ENCODE measurements at regions not wholly inside any gene's neighbourhood (a gene's known extent, or its start where the extent isn't known, plus 50 kb on each side); places are given as distances from the start of the nearest gene placed in this dataset.

DNA sequence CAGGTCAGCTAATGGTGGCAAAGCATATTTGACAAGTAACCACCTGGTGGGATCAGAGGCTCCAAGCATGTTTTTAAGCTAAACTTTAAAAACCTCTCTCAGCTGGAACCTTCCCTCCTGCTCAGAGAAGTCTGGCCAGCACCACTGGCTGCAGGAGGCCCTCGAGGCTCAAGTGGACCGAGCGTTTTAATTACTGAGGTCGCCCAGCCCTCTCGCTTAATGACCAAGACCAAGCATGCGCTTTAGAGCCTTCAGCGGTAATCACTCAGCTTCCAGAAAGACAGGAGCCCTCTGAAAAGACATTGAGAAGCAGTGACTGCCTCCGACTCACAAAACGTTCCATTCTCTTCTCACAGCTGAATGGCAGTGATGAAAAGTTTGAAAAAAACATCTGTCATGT lies 383.4 kb upstream of the ADARB2 start:
- H3K79me1 ChIP-seq (ENCODE audit: low read depth in 1 of 2, low read length in 2 of 2): no peaks in the 10 kb centered on the region
- H3K9me1 ChIP-seq (ENCODE audit: insufficient read depth, low read length): no peaks in the 10 kb centered on the region
- H2AK9ac ChIP-seq (replicated peaks; ENCODE audit: low read depth, low read length, poor library complexity): no peak overlapping the region
- no peak overlapping the region for H2BK5ac ChIP-seq (ENCODE audit: low read depth, low read length, poor library complexity, severe bottlenecking)
- dilution Hi-C loops (cut with HindIII; ENCODE audit: low sequenced_read_pairs, unreplicated experiment) (no loop called here), intact Hi-C loops (cut with micrococcal nuclease) (no loop called here), in situ Hi-C loops (cut with MboI; ENCODE audit: low sequenced_read_pairs) (no loop called here)
- H3K27me3 ChIP-seq (ENCODE audit: control insufficient read depth, insufficient read depth, low read length): no peaks in the 10 kb centered on the region
- H4K91ac ChIP-seq (ENCODE audit: insufficient read depth, low read depth, low read length): no peak overlapping the region
- H3K4me3 ChIP-seq (ENCODE audit: insufficient read depth, low read depth, low read length): no peak overlapping the region
- no peak overlapping the region for H2BK120ac ChIP-seq (ENCODE audit: low read depth, low read length)
- BruUV-seq (replicated peaks): no TSS peak
- ChIA-PET CTCF (no interaction called here), POLR2A (ENCODE audit: unreplicated experiment) (no interaction called here)
- no peaks in the 10 kb centered on the region for H3K4me1 ChIP-seq (ENCODE audit: control insufficient read depth, insufficient read depth, low read length)
- no peak overlapping the region for H3K56ac ChIP-seq (ENCODE audit: extremely low read depth, insufficient read depth, low read length)
- 20% methylated on average over 1 of the region's 9 CpGs; no CpG with 5 or more reads in 1 of the 2 experiments for WGBS, 2 experiments (ENCODE audit: extremely low coverage in 2 of 2, insufficient read length in 1 of 2)
- H4K8ac ChIP-seq (ENCODE audit: low read depth in 2 of 2, low read length in 2 of 2): no peak overlapping the region
- ATAC-seq (ENCODE audit: low read depth) (no peak), DNase-seq (no peak)
- TF ChIP-seq, protein P1, sequence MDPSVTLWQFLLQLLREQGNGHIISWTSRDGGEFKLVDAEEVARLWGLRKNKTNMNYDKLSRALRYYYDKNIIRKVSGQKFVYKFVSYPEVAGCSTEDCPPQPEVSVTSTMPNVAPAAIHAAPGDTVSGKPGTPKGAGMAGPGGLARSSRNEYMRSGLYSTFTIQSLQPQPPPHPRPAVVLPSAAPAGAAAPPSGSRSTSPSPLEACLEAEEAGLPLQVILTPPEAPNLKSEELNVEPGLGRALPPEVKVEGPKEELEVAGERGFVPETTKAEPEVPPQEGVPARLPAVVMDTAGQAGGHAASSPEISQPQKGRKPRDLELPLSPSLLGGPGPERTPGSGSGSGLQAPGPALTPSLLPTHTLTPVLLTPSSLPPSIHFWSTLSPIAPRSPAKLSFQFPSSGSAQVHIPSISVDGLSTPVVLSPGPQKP (IDR thresholded peaks at IDR 0.05; ENCODE audit: borderline replicate concordance, low read depth, low read length): no peak
- no peak for TF ChIP-seq POLR2A (IDR thresholded peaks at IDR 0.05; ENCODE audit: low read depth, low read length)
- TF ChIP-seq, protein P2, sequence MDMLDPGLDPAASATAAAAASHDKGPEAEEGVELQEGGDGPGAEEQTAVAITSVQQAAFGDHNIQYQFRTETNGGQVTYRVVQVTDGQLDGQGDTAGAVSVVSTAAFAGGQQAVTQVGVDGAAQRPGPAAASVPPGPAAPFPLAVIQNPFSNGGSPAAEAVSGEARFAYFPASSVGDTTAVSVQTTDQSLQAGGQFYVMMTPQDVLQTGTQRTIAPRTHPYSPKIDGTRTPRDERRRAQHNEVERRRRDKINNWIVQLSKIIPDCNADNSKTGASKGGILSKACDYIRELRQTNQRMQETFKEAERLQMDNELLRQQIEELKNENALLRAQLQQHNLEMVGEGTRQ (IDR thresholded peaks at IDR 0.05; ENCODE audit: low read depth, low read length): no peak
- no peak for TF ChIP-seq CEBPB (IDR thresholded peaks at IDR 0.05; ENCODE audit: low read depth, low read length)
- no peak for TF ChIP-seq CHD1 (IDR thresholded peaks at IDR 0.05; ENCODE audit: low read depth, low read length)
- TF ChIP-seq MAFK (IDR thresholded peaks at IDR 0.05; ENCODE audit: low read depth, low read length): no peak
- no peak for TF ChIP-seq MXI1 (IDR thresholded peaks at IDR 0.05; ENCODE audit: borderline replicate concordance, low read depth, low read length)
- no peak for TF ChIP-seq SMC3 (IDR thresholded peaks at IDR 0.05; ENCODE audit: low read depth, low read length)
- TF ChIP-seq RAD21 (IDR thresholded peaks at IDR 0.05; ENCODE audit: low read length): no peak
- TF ChIP-seq RCOR1 (IDR thresholded peaks at IDR 0.05; ENCODE audit: insufficient replicate concordance, low read length): no peak
- no peak for TF ChIP-seq BHLHE40 (IDR thresholded peaks at IDR 0.05; ENCODE audit: low read depth, low read length)
- H4K20me1 ChIP-seq (ENCODE audit: insufficient read depth, low read length): no peaks in the 10 kb centered on the region
- H3K23ac ChIP-seq (ENCODE audit: low read depth, low read length): no peak overlapping the region
- H3K18ac ChIP-seq (ENCODE audit: low read depth, low read length): no peak overlapping the region
- H4K5ac ChIP-seq (ENCODE audit: low read depth, low read length): no peak overlapping the region
- no peak overlapping the region for H2BK15ac ChIP-seq (ENCODE audit: low read depth, low read length)
- H3K14ac ChIP-seq (replicated peaks; ENCODE audit: low read depth, low read length): no peak overlapping the region
- H2AK5ac ChIP-seq (ENCODE audit: low read depth, low read length): no peak overlapping the region
- H3K4me2 ChIP-seq (ENCODE audit: low read depth, low read length): no peak overlapping the region
- no peak overlapping the region for H2BK20ac ChIP-seq (ENCODE audit: low read depth, low read length)
- H3K4ac ChIP-seq (ENCODE audit: low read depth, low read length): no peak overlapping the region
- no peak overlapping the region for H3K27ac ChIP-seq (ENCODE audit: insufficient read depth, low read length)
- peaks cover 26% of the 10 kb centered on the region for H3K9me3 ChIP-seq (ENCODE audit: control insufficient read depth, insufficient read depth, low read length)
- H3K36me3 ChIP-seq (ENCODE audit: control insufficient read depth, insufficient read depth, low read length): no peaks in the 10 kb centered on the region
- no peak overlapping the region for H2AFZ ChIP-seq (replicated peaks; ENCODE audit: low read length, poor library complexity)
- H3K9ac ChIP-seq (ENCODE audit: low read depth, low read length): no peak overlapping the region
